SK-N-MC (cell line): ENCODE measurements at regions not wholly inside any gene's neighbourhood (a gene's known extent, or its start where the extent isn't known, plus 50 kb on each side); places are given as distances from the start of the nearest gene placed in this dataset.

ENCODE experiments used
- EZH2 ChIP-seq: fragments of 200-600 bp; sonication (generic); IDR thresholded peaks from one replicate; pipeline ENCODE4 v1.6.1; 2017; ENCODE audit warnings: antibody characterized with exemption
- POLR2AphosphoS5 ChIP-seq: IDR thresholded peaks from 2 replicates; pipeline ENCODE4 v1.6.1; 2012; ENCODE audit warnings: mild to moderate bottlenecking, low read depth, low read length, borderline replicate concordance

GRCh38 chr5:20335978-20336377 lies 348.0 kb upstream of the CDH18 start:
- TF ChIP-seq EZH2 (no peak), POLR2AphosphoS5 (no peak)
